Parathyroid adenoma (tissue), 2 donors: ENCODE measurements at regions not wholly inside any gene's neighbourhood (a gene's known extent, or its start where the extent isn't known, plus 50 kb on each side); places are given as distances from the start of the nearest gene placed in this dataset.
"Not testable (repeated sequence)": the region's sequence is repeated elsewhere in the genome, so short reads cannot be mapped to it uniquely, and the experiment has no call there.

Experiments
- H2AFZ ChIP-seq: fragments of 300-600 bp; sonication (generic); one replicate; pipeline ENCODE4 v1.7.0; 2017; ENCODE audit warnings: antibody characterized with exemption, mild to moderate bottlenecking
- H3K27ac ChIP-seq: fragments of 300-600 bp; sonication (generic); one replicate; pipeline ENCODE4 v1.7.0; 2017
- H3K27me3 ChIP-seq: fragments of 300-600 bp; sonication (generic); one replicate; pipeline ENCODE4 v1.7.0; 2017; ENCODE audit warnings: low read length; ENCODE audit not compliant: control insufficient read depth, insufficient read depth
- H3K36me3 ChIP-seq: fragments of 300-600 bp; sonication (generic); one replicate; pipeline ENCODE4 v1.7.0; 2017; ENCODE audit warnings: low read length; ENCODE audit not compliant: control insufficient read depth, insufficient read depth
- H3K4me1 ChIP-seq: fragments of 300-600 bp; sonication (generic); one replicate; pipeline ENCODE4 v1.7.0; 2017; ENCODE audit warnings: control low read depth
- H3K4me2 ChIP-seq: fragments of 300-600 bp; sonication (generic); one replicate; pipeline ENCODE4 v1.7.0; 2017; ENCODE audit warnings: low read length
- H3K4me3 ChIP-seq: fragments of 300-600 bp; sonication (generic); one replicate; pipeline ENCODE4 v1.7.0; 2017; ENCODE audit warnings: low read depth, low read length
- H3K79me2 ChIP-seq: fragments of 300-600 bp; sonication (generic); one replicate; pipeline ENCODE4 v1.7.0; 2017; ENCODE audit warnings: control low read depth
- H3K9ac ChIP-seq: fragments of 300-600 bp; sonication (generic); one replicate; pipeline ENCODE4 v1.7.0; 2017; ENCODE audit warnings: mild to moderate bottlenecking
- H3K9me3 ChIP-seq: fragments of 300-600 bp; sonication (generic); one replicate; pipeline ENCODE4 v1.7.0; 2017; ENCODE audit warnings: low read length; ENCODE audit not compliant: control insufficient read depth
- TF ChIP-seq, protein P1 (sequence below): fragments of 300-600 bp; sonication (generic); IDR thresholded peaks from one replicate; pipeline ENCODE4 v1.7.0; 2017; ENCODE audit warnings: antibody characterized with exemption, mild to moderate bottlenecking
- donor health status: primary hyperparathyroidism.

- TF ChIP-seq, protein P1, sequence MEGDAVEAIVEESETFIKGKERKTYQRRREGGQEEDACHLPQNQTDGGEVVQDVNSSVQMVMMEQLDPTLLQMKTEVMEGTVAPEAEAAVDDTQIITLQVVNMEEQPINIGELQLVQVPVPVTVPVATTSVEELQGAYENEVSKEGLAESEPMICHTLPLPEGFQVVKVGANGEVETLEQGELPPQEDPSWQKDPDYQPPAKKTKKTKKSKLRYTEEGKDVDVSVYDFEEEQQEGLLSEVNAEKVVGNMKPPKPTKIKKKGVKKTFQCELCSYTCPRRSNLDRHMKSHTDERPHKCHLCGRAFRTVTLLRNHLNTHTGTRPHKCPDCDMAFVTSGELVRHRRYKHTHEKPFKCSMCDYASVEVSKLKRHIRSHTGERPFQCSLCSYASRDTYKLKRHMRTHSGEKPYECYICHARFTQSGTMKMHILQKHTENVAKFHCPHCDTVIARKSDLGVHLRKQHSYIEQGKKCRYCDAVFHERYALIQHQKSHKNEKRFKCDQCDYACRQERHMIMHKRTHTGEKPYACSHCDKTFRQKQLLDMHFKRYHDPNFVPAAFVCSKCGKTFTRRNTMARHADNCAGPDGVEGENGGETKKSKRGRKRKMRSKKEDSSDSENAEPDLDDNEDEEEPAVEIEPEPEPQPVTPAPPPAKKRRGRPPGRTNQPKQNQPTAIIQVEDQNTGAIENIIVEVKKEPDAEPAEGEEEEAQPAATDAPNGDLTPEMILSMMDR: no peak
- H3K36me3 ChIP-seq: no peaks in the 10 kb centered on the region
- H3K4me3 ChIP-seq: no peak overlapping the region
- no peak overlapping the region for H3K9ac ChIP-seq
- no peak overlapping the region for H3K4me2 ChIP-seq
- no peaks in the 10 kb centered on the region for H3K79me2 ChIP-seq
- no peak overlapping the region for H2AFZ ChIP-seq
- H3K27me3 ChIP-seq: no peaks in the 10 kb centered on the region
- H3K4me1 ChIP-seq: no peaks in the 10 kb centered on the region
- no peaks in the 10 kb centered on the region for H3K9me3 ChIP-seq
- H3K27ac ChIP-seq: no peak overlapping the region
Observed at GRCh38 chr7:131935180-131935579, 378.8 kb upstream of the PODXL start.

GRCh38 chr7:131934452-131934851, 378.0 kb upstream of the PODXL start:
- no peak overlapping the region for H3K27ac ChIP-seq
- H3K9ac ChIP-seq: no peak overlapping the region
- no peaks in the 10 kb centered on the region for H3K27me3 ChIP-seq
- H3K4me3 ChIP-seq: no peak overlapping the region
- no peaks in the 10 kb centered on the region for H3K9me3 ChIP-seq
- TF ChIP-seq, protein P1: no peak
- no peaks in the 10 kb centered on the region for H3K79me2 ChIP-seq
- no peak overlapping the region for H2AFZ ChIP-seq
- H3K36me3 ChIP-seq: no peaks in the 10 kb centered on the region
- no peaks in the 10 kb centered on the region for H3K4me1 ChIP-seq
- no peak overlapping the region for H3K4me2 ChIP-seq

- Histone ChIP-seq H3K27ac (no peak overlapping the region), H3K4me2 (no peak overlapping the region), H2AFZ (no peak overlapping the region), H3K9me3 (no peaks in the 10 kb centered on the region), H3K27me3 (no peaks in the 10 kb centered on the region), H3K36me3 (no peaks in the 10 kb centered on the region), H3K79me2 (no peaks in the 10 kb centered on the region), H3K4me1 (no peaks in the 10 kb centered on the region), H3K9ac (no peak overlapping the region), H3K4me3 (no peak overlapping the region)
- TF ChIP-seq, protein P1: no peak
Observed at GRCh38 chr7:131933751-131934289, 377.4 kb upstream of the PODXL start.

- H3K36me3 ChIP-seq, H3K9ac ChIP-seq, H3K27ac ChIP-seq, H2AFZ ChIP-seq, H3K4me2 ChIP-seq, H3K9me3 ChIP-seq, H3K4me1 ChIP-seq, H3K27me3 ChIP-seq, H3K79me2 ChIP-seq, H3K4me3 ChIP-seq: not testable (repeated sequence)
Observed at GRCh38 chr7:131933219-131933618, 376.8 kb upstream of the PODXL start.

DNA sequence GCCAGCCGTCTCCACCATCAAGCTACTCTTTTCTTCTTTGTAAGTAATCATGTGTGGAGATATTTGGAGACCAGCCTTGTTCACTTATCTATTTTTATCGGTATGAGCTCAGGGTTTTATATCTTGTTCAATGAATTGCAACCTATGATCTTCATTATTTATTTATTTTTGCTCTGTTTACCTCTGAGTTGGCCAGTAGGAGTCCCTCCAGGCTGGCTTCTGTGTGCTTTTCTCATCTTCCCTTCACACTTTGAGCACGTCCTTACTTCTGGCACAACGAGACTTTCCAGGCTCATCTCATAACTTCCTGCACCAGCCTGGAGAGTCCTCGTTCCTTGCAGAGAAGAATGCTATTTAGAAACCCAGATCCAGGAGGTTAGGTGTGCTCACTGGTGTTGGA, 375.8 kb upstream of the PODXL start:
- no peaks in the 10 kb centered on the region for H3K9me3 ChIP-seq
- TF ChIP-seq, protein P1: no peak
- no peaks in the 10 kb centered on the region for H3K27me3 ChIP-seq
- no peak overlapping the region for H3K4me2 ChIP-seq
- no peak overlapping the region for H3K27ac ChIP-seq
- H2AFZ ChIP-seq: no peak overlapping the region
- H3K4me1 ChIP-seq: no peaks in the 10 kb centered on the region
- H3K4me3 ChIP-seq: no peak overlapping the region
- H3K36me3 ChIP-seq: no peaks in the 10 kb centered on the region
- H3K9ac ChIP-seq: no peak overlapping the region
- no peaks in the 10 kb centered on the region for H3K79me2 ChIP-seq
